ENCODE measurements at regions not wholly inside any gene's neighbourhood (a gene's known extent, or its start where the extent isn't known, plus 50 kb on each side); places are given as distances from the start of the nearest gene placed in this dataset.
A peak's percentile ranks its signal among the peaks of the same experiment; 100 is the strongest.

- TF ChIP-seq CTCF (IDR thresholded peaks at IDR 0.05), result no peak
- intact Hi-C loops (cut with DNase I), result no loop called here
These were observed 181.6 kb downstream of the MFSD1 start for GRCh38 chr3:158983216-158984099.

GRCh38 chr3:158991146-158991705, 189.4 kb downstream of the MFSD1 start:
- peak; percentile 85 for DNase-seq
- H3K36me3 ChIP-seq, result no peaks in the 10 kb centered on the region
- no peak overlapping the region for H3K4me3 ChIP-seq
- no peaks in the 10 kb centered on the region for H3K9me3 ChIP-seq
- intact Hi-C loops (cut with DNase I), result no loop called here
- H3K9ac ChIP-seq (ENCODE audit: low read depth in 2 of 2, low read length in 2 of 2), result no peak overlapping the region
- no peaks in the 10 kb centered on the region for H3K27me3 ChIP-seq
- TF ChIP-seq CTCF (IDR thresholded peaks at IDR 0.05), result no peak
- no peaks in the 10 kb centered on the region for H3K4me1 ChIP-seq
- H3K27ac ChIP-seq, result no peak overlapping the region

More at GRCh38 chr3:158983216-158984099, 181.6 kb downstream of the MFSD1 start:
- Histone ChIP-seq H3K9me3 (no peaks in the 10 kb centered on the region), H3K4me1 (no peaks in the 10 kb centered on the region), H3K9ac (ENCODE audit: low read depth in 2 of 2, low read length in 2 of 2) (no peak overlapping the region), H3K27me3 (no peaks in the 10 kb centered on the region), H3K36me3 (no peaks in the 10 kb centered on the region), H3K4me3 (no peak overlapping the region), H3K27ac (no peak overlapping the region)
- no peak for DNase-seq

GRCh38 chr3:158992463-158992862, 190.6 kb downstream of the MFSD1 start:
- DNase-seq, result no peak
- Histone ChIP-seq H3K9ac (ENCODE audit: low read depth in 2 of 2, low read length in 2 of 2) (no peak overlapping the region), H3K4me3 (no peak overlapping the region), H3K27me3 (no peaks in the 10 kb centered on the region), H3K9me3 (no peaks in the 10 kb centered on the region), H3K4me1 (no peaks in the 10 kb centered on the region), H3K27ac (no peak overlapping the region), H3K36me3 (no peaks in the 10 kb centered on the region)
- TF ChIP-seq CTCF (IDR thresholded peaks at IDR 0.05), result no peak
- intact Hi-C loops (cut with DNase I), result no loop called here

GRCh38 chr3:158994386-158994785, 192.5 kb downstream of the MFSD1 start:
- H3K27ac ChIP-seq, result no peak overlapping the region
- H3K27me3 ChIP-seq, result no peaks in the 10 kb centered on the region
- H3K4me3 ChIP-seq, result no peak overlapping the region
- TF ChIP-seq CTCF (IDR thresholded peaks at IDR 0.05), result no peak
- H3K9ac ChIP-seq (ENCODE audit: low read depth in 2 of 2, low read length in 2 of 2), result no peak overlapping the region
- intact Hi-C loops (cut with DNase I), result no loop called here
- H3K4me1 ChIP-seq, result no peaks in the 10 kb centered on the region
- no peaks in the 10 kb centered on the region for H3K36me3 ChIP-seq
- no peak for DNase-seq
- H3K9me3 ChIP-seq, result no peaks in the 10 kb centered on the region

GRCh38 chr3:159001711-159002110, 199.9 kb downstream of the MFSD1 start:
- Histone ChIP-seq H3K9me3 (no peaks in the 10 kb centered on the region), H3K27me3 (no peaks in the 10 kb centered on the region), H3K27ac (no peak overlapping the region), H3K36me3 (no peaks in the 10 kb centered on the region), H3K4me1 (no peaks in the 10 kb centered on the region), H3K9ac (ENCODE audit: low read depth in 2 of 2, low read length in 2 of 2) (no peak overlapping the region), H3K4me3 (no peak overlapping the region)
- intact Hi-C loops (cut with DNase I), result no loop called here
- no peak for DNase-seq
- TF ChIP-seq CTCF (IDR thresholded peaks at IDR 0.05), result no peak

Data from colonic mucosa (tissue), 4 donors.